ENCODE measurements at regions not wholly inside any gene's neighbourhood (a gene's known extent, or its start where the extent isn't known, plus 50 kb on each side); places are given as distances from the start of the nearest gene placed in this dataset.

DNA sequence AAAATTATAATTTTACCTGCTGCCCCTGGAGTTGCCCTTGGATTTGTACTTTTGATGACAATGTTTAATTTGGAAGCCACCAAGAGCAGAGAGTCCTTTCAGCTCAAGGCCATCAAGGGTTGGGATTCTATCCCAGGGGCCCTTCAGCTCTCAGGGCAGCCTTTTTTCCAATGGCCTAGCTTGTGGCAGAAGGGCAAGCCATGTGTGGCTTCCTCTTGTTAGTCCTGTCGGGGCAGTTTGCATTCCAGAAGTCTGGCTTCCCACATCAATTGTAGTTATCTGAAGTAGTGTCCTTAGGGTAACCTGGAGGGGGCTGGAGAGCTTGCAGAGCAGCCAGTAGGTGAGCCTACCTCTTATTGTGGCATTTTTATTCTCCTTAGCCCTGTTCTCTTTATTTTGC is 569.4 kb downstream of the TRAM1L1 start:
- DNase-seq (ENCODE audit: low read depth) = no peak
- TF ChIP-seq, protein P1, sequence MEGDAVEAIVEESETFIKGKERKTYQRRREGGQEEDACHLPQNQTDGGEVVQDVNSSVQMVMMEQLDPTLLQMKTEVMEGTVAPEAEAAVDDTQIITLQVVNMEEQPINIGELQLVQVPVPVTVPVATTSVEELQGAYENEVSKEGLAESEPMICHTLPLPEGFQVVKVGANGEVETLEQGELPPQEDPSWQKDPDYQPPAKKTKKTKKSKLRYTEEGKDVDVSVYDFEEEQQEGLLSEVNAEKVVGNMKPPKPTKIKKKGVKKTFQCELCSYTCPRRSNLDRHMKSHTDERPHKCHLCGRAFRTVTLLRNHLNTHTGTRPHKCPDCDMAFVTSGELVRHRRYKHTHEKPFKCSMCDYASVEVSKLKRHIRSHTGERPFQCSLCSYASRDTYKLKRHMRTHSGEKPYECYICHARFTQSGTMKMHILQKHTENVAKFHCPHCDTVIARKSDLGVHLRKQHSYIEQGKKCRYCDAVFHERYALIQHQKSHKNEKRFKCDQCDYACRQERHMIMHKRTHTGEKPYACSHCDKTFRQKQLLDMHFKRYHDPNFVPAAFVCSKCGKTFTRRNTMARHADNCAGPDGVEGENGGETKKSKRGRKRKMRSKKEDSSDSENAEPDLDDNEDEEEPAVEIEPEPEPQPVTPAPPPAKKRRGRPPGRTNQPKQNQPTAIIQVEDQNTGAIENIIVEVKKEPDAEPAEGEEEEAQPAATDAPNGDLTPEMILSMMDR (IDR thresholded peaks at IDR 0.05; ENCODE audit: control insufficient read depth, extremely low read depth, insufficient read depth) = no peak
- H3K4me3 ChIP-seq (ENCODE audit: low read depth, low read length) = no peak overlapping the region

DNA sequence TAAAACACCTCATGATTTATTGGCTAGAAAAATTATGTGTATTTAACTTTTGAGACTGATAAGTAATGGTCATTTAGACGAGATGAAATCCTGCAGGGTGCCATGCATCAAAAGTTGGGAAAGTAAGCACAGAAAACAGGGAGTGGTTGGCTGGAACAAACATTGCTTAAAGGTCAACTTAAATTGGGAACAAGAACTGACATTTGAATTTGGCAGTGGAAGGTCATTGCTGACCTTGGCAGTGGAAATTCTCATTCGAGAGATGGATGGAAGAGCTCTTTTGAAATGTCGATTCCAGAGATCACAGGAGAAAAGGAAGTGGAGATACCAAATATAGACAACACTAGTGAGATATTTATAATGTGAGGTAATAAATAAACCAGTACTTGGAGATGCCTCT is 572.8 kb downstream of the TRAM1L1 start:
- TF ChIP-seq, protein P1 (IDR thresholded peaks at IDR 0.05; ENCODE audit: control insufficient read depth, extremely low read depth, insufficient read depth) = no peak
- H3K4me3 ChIP-seq (ENCODE audit: low read depth, low read length) = no peak overlapping the region
- DNase-seq (ENCODE audit: low read depth) = no peak

DNA sequence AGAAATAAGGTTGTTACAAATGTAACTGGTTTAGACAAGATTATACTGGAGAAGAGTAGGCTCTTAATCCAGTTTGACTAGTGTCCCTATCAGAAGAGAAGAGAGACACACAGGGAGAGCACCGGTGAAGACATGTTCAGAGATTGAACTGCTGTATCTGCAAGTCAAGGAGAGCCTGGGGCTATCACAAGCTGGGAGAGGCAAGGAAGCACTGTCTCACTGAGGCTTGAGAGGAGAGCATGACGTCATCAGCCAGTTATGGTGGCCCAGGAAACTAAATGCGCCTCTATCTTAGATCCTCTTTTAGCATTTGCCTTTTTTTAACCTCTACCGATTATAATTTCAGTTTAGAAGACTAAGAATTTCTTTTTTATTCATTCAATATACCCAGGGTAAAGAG is 583.4 kb downstream of the TRAM1L1 start:
- H3K4me3 ChIP-seq (ENCODE audit: low read depth, low read length) = no peak overlapping the region
- TF ChIP-seq, protein P1 (IDR thresholded peaks at IDR 0.05; ENCODE audit: control insufficient read depth, extremely low read depth, insufficient read depth) = no peak
- no peak for DNase-seq (ENCODE audit: low read depth)

DNA sequence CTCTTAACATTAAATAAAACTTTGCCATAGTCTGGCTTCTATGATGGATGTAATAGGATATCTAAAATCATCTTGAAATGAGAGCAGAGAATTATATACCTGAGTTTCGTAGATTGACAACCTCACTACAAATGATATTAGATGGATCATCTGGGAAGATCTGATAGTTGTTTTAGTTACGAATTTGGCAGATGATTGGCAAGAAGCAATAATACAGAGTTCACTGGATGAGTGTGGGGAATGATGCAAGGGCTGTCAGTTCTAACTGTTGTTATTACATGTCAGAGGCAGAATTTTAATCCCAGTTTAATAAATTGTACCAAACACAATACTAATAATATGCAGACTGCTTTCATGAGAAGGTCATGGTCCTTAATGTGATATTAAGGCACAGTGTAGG is 585.2 kb downstream of the TRAM1L1 start:
- TF ChIP-seq, protein P1 (IDR thresholded peaks at IDR 0.05; ENCODE audit: control insufficient read depth, extremely low read depth, insufficient read depth) = no peak
- no peak for DNase-seq (ENCODE audit: low read depth)
- no peak overlapping the region for H3K4me3 ChIP-seq (ENCODE audit: low read depth, low read length)

DNA sequence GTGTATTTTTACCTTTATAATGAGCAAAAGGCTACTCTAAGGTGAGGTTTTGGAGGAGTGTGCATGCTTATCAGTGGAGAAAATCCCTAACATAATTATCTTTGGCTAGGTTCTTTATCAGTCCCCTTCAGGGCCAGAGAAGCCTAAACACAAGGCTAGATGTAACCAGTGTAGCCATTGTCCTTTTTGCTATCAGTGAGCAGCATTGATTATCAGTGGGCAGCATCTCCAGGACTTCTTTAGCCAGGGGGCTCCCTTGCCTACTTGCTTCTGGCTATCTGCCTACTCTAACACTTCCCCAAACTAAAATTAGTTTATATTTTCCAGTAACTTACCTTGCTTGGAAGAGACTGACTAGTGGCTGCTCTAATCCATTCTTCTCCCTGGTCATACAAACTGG is 595.6 kb downstream of the TRAM1L1 start:
- TF ChIP-seq, protein P1 (IDR thresholded peaks at IDR 0.05; ENCODE audit: control insufficient read depth, extremely low read depth, insufficient read depth) = no peak
- no peak overlapping the region for H3K4me3 ChIP-seq (ENCODE audit: low read depth, low read length)
- DNase-seq (ENCODE audit: low read depth) = no peak

DNA sequence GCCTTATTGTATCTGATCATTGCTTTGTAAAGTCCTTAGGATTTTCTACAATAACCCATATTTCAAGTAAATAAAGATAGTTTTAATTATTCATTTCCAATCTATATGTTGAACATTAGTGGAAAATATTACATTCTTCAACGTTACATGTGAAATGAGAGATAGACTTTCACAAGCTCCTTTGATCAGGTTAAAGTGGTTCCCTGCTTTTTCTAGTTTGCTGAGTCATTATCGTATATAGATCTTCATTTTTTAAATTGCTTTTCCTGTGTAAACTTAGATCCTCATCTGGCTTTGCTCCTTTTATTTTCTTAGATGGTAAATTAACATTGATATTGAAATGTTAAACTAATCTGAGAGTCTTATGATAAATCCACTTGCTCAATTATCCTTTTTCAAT is 599.0 kb downstream of the TRAM1L1 start:
- no peak for DNase-seq (ENCODE audit: low read depth)
- TF ChIP-seq, protein P1 (IDR thresholded peaks at IDR 0.05; ENCODE audit: control insufficient read depth, extremely low read depth, insufficient read depth) = no peak
- no peak overlapping the region for H3K4me3 ChIP-seq (ENCODE audit: low read depth, low read length)

DNA sequence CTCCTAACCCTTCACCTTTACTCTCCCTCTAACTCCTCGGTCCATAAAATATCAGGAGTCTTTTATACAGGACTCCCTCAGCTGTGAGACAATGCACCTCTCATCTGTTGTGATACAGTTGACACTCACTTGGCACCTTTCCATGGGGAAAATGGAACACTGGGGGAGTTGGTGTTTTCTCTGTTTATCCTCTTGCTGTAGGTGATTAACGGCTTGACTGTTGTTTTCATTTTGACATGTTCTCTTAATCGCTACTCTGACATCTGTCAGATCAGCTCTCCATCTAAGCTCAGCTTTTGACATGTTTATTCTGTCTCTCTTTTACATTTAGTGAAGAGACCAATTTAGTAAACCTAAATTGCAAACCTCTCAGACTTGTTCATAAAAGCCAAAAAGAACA is 604.8 kb downstream of the TRAM1L1 start:
- DNase-seq (ENCODE audit: low read depth) = no peak
- TF ChIP-seq, protein P1 (IDR thresholded peaks at IDR 0.05; ENCODE audit: control insufficient read depth, extremely low read depth, insufficient read depth) = no peak
- H3K4me3 ChIP-seq (ENCODE audit: low read depth, low read length) = no peak overlapping the region

Data from LNCaP clone FGC (cell line).